ENCODE measurements at regions not wholly inside any gene's neighbourhood (a gene's known extent, or its start where the extent isn't known, plus 50 kb on each side); places are given as distances from the start of the nearest gene placed in this dataset.
"Not testable (repeated sequence)": the region's sequence is repeated elsewhere in the genome, so short reads cannot be mapped to it uniquely, and the experiment has no call there.

DNA sequence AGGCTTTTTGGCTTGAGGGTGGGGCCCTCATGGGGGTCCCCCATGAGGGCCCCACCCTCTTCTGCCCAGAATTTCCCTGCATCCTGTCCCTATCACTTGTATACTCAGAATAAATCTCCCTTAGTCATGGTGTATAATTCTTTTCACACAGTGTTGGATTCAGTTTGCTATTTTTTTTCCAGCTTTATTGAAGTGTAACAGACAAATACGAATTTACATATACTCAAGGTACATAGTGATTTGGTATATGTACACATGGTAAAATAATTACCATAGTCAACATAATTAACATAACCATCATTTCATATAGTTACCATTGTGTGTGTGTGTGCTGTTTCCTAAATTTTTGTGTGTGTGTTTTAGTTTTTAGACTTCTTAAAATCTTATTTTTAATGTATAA lies 289.4 kb downstream of the CNTNAP3B start:
- H3K9me3 Mint-ChIP-seq; H3K36me3 Mint-ChIP-seq (ENCODE audit: low read depth); H3K27me3 Mint-ChIP-seq; H3K27ac Mint-ChIP-seq; H3K4me3 Mint-ChIP-seq; intact Hi-C loops (cut with micrococcal nuclease); H3K4me1 Mint-ChIP-seq (ENCODE audit: low read depth): not testable (repeated sequence)

DNA sequence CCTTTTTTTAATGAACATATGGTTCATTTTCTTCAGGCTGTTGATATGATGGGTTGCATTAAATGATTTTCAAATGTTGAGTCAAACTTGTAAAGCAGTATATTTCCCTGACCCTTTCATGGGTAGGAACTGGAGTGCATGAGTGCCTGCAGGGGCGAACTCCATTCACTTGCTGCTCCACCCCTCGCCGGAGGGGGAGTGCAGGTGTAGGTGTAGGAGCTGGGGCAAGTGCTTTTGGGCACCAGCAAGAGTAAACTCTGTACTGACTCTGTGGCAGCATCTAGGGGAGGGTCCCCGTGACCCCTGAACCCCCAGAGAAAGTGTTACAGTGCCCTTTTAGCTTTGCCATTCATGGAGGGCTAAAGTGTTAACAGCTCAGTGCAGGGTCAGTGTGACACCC lies 290.3 kb downstream of the CNTNAP3B start:
- intact Hi-C loops (cut with micrococcal nuclease); H3K36me3 Mint-ChIP-seq (ENCODE audit: low read depth): not testable (repeated sequence)

DNA sequence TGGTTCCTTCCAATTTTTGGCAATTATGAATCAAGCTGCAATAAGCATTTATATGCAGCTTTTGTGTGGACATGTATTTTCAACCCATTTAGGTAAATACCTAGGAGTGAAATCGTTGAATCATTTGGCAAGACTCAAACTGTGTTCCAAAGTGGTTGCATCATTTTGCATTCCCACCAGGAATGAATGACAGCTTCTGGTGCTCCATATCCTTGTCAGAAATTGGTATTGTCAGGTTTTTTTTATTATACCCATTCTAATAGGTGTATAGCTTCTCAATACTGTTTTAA lies 290.7 kb downstream of the CNTNAP3B start:
- H3K4me3 Mint-ChIP-seq; H3K9me3 Mint-ChIP-seq; H3K27me3 Mint-ChIP-seq; H3K4me1 Mint-ChIP-seq (ENCODE audit: low read depth); H3K36me3 Mint-ChIP-seq (ENCODE audit: low read depth); intact Hi-C loops (cut with micrococcal nuclease); H3K27ac Mint-ChIP-seq: not testable (repeated sequence)

More for the DNA sequence above, 290.3 kb downstream of the CNTNAP3B start:
- H3K4me3 Mint-ChIP-seq; H3K27ac Mint-ChIP-seq; H3K4me1 Mint-ChIP-seq (ENCODE audit: low read depth); H3K27me3 Mint-ChIP-seq; H3K9me3 Mint-ChIP-seq: not testable (repeated sequence)

GRCh38 chr9:41837684-41838561 lies 291.3 kb downstream of the CNTNAP3B start:
- H3K4me3 Mint-ChIP-seq; H3K36me3 Mint-ChIP-seq (ENCODE audit: low read depth); intact Hi-C loops (cut with micrococcal nuclease); H3K4me1 Mint-ChIP-seq (ENCODE audit: low read depth); H3K27ac Mint-ChIP-seq; H3K9me3 Mint-ChIP-seq; H3K27me3 Mint-ChIP-seq: not testable (repeated sequence)

- H3K9me3 Mint-ChIP-seq; intact Hi-C loops (cut with micrococcal nuclease); H3K4me3 Mint-ChIP-seq; H3K27me3 Mint-ChIP-seq; H3K4me1 Mint-ChIP-seq (ENCODE audit: low read depth); H3K36me3 Mint-ChIP-seq (ENCODE audit: low read depth); H3K27ac Mint-ChIP-seq: not testable (repeated sequence)
Measured at GRCh38 chr9:41833108-41833507, 296.1 kb downstream of the CNTNAP3B start.

DNA sequence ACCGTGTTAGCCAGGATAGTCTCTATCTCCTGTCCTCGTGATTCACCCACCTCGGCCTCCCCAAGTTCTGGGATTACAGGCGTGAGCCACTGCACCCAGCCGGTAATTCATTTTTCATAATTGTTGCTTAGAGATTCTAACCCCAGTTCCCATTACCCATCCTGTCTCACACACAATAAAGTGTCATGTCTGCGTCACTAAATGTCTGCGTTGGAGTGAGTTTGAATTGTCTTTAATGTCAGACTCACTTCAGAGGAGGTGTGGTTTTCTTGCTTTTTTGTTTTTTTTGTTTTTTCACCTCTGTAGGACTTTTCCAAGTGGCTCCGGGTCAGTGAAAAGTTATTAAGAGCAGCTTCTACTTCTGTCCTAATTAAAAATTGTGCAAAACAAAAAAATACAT lies 304.5 kb downstream of the CNTNAP3B start:
- intact Hi-C loops (cut with micrococcal nuclease); H3K36me3 Mint-ChIP-seq (ENCODE audit: low read depth); H3K27me3 Mint-ChIP-seq; H3K9me3 Mint-ChIP-seq; H3K27ac Mint-ChIP-seq; H3K4me3 Mint-ChIP-seq; H3K4me1 Mint-ChIP-seq (ENCODE audit: low read depth): not testable (repeated sequence)

- H3K36me3 Mint-ChIP-seq (ENCODE audit: low read depth); H3K4me3 Mint-ChIP-seq; H3K9me3 Mint-ChIP-seq; intact Hi-C loops (cut with micrococcal nuclease); H3K27ac Mint-ChIP-seq; H3K4me1 Mint-ChIP-seq (ENCODE audit: low read depth): not testable (repeated sequence)
- peaks cover 10% of the 10 kb centered on the region for H3K27me3 Mint-ChIP-seq
Measured at GRCh38 chr9:41802706-41803105, 326.5 kb downstream of the CNTNAP3B start.

DNA sequence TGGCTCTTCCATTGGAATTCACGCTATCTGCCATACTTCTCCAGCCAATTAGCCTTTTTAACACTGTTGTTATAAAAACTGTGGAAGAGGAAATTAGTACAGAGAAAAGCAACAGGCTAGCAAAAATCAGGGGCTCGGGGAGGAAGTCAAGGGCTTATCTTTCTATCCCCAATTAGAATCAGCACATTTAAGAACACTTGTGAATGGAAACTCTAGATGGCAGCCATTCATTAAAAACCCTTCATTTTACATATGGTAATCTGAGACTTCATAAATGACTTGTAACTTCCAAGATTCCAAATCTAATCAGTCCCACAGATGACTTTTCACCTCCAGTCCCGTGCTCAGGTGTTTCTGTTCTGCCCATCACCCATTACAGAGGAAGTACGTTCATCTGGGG lies 330.5 kb downstream of the CNTNAP3B start:
- H3K4me3 Mint-ChIP-seq; H3K36me3 Mint-ChIP-seq (ENCODE audit: low read depth); H3K9me3 Mint-ChIP-seq; H3K27ac Mint-ChIP-seq; intact Hi-C loops (cut with micrococcal nuclease); H3K4me1 Mint-ChIP-seq (ENCODE audit: low read depth); H3K27me3 Mint-ChIP-seq: not testable (repeated sequence)

DNA sequence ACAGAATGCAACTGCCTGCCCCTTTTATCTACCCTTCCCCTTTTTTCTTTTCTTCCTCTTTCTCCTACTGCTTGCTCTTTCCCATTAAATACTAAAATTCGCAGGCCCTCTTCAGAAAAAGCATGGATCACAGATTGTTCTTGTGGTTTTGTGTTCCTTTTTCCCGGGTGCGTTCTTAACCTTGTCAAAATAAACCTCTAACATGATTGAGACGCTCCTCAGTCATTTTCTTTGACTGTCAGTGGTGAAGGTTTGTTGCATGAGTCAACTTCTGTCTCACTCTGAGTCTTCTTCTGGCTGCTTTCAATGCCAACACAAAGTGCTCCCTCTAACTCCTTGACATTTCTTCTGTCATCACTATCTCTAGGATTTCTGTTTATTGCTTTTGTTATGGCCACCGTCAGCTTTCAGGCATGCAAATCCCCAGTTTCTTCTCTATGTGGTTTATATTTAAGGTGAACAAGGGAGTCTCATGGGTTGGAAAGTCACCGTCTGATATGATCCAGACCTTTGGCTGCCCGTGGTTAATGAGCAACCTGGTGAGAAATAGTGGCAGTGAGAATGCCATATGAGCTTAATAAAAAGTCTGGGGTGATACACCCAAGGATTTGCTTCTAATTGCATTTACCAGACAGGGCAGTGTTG lies 338.4 kb downstream of the CNTNAP3B start:
- H3K27me3 Mint-ChIP-seq; H3K36me3 Mint-ChIP-seq (ENCODE audit: low read depth); H3K4me3 Mint-ChIP-seq; H3K9me3 Mint-ChIP-seq; intact Hi-C loops (cut with micrococcal nuclease): not testable (repeated sequence)
- Mint-ChIP-seq H3K27ac (peak overlapping the region; percentile 9), H3K4me1 (ENCODE audit: low read depth) (peaks cover 22% of the 10 kb centered on the region)

DNA sequence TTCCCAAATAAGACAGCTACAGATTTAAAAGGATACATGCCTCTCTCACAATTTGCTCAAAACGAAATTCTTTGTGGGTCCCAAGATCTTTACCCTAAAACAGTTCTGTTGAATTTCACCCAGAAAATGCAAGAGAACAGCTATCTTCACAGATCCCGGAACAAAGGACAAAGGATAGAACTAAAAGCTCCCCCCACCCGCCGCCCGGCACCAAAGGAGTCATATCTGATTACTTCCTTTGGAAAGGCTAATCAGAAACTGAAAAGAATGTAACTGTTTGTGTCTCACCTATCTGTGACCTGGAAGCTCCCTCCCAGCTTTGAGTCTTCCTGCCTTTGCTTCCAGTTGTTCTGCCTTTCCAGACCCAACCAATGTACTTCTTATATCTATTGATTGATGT lies 339.2 kb downstream of the CNTNAP3B start:
- H3K36me3 Mint-ChIP-seq (ENCODE audit: low read depth); H3K9me3 Mint-ChIP-seq; intact Hi-C loops (cut with micrococcal nuclease); H3K27me3 Mint-ChIP-seq; H3K4me3 Mint-ChIP-seq: not testable (repeated sequence)
- peak overlapping the region; percentile 9 for H3K27ac Mint-ChIP-seq
- H3K4me1 Mint-ChIP-seq (ENCODE audit: low read depth) = peaks cover 22% of the 10 kb centered on the region

DNA sequence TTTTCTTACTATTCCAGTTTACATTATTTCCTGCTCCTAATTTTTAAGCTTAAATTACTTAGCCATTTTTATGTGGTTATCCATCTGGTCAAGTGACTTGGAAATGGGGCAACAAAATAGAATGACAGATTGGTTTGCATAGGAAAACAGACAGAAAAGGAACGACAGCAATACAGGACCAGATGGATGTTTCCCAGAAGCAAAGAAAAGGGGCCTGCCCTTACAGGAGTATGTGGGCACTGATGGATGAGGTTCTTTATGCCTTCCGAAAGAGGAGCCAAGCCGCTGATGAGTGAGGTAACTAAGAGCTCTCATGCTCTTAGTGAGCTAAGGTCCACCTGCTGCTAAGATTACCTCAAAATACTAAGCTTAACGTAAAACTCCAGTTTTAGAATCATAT lies 339.8 kb downstream of the CNTNAP3B start:
- H3K36me3 Mint-ChIP-seq (ENCODE audit: low read depth); intact Hi-C loops (cut with micrococcal nuclease); H3K27me3 Mint-ChIP-seq; H3K27ac Mint-ChIP-seq; H3K4me3 Mint-ChIP-seq; H3K9me3 Mint-ChIP-seq: not testable (repeated sequence)
- peaks cover 22% of the 10 kb centered on the region for H3K4me1 Mint-ChIP-seq (ENCODE audit: low read depth)

DNA sequence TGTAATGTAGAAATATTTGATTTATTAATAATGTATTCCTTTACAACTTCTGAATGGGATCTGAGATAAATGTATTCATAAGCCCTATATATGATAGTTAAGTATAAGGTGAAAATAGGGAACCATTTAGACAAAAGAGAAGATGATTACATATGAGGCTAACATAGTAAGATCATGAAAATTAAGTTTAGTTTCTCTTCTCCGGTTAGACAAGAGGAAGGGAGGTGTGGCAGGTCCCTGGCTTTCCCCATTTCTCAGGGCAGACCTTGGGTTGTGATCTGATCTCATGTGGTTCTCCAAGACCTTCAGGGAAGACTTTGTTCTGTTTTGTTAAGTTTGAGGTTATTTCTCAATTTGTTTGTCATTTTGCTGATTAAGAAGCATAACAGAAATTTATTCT lies 341.3 kb downstream of the CNTNAP3B start:
- not testable (repeated sequence) for H3K27me3 Mint-ChIP-seq

DNA sequence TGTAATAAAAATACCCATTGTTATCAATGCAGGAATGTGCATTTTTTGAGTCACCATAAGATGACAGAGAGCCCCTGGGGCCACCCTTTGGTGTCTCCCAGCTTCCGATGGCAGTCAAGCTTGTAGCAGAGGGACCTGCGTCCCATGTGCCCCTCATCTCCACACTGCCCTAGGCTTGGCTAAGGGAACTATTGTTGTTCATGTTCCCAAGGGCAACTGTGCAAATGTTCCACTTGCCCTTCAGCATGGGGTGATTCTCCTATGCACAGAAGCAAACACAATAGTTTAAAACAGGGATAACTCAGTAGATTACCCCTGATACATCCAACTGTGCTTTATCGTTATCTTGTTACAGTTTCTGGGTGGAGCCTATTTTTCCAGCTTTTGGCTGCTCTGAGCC lies 342.0 kb downstream of the CNTNAP3B start:
- H3K4me3 Mint-ChIP-seq; H3K27ac Mint-ChIP-seq; H3K36me3 Mint-ChIP-seq (ENCODE audit: low read depth); H3K9me3 Mint-ChIP-seq; H3K27me3 Mint-ChIP-seq; intact Hi-C loops (cut with micrococcal nuclease): not testable (repeated sequence)
- peaks cover 22% of the 10 kb centered on the region for H3K4me1 Mint-ChIP-seq (ENCODE audit: low read depth)

More for the DNA sequence above, 341.3 kb downstream of the CNTNAP3B start:
- H3K9me3 Mint-ChIP-seq; H3K27ac Mint-ChIP-seq; H3K36me3 Mint-ChIP-seq (ENCODE audit: low read depth); intact Hi-C loops (cut with micrococcal nuclease); H3K4me3 Mint-ChIP-seq: not testable (repeated sequence)
- peaks cover 22% of the 10 kb centered on the region for H3K4me1 Mint-ChIP-seq (ENCODE audit: low read depth)

DNA sequence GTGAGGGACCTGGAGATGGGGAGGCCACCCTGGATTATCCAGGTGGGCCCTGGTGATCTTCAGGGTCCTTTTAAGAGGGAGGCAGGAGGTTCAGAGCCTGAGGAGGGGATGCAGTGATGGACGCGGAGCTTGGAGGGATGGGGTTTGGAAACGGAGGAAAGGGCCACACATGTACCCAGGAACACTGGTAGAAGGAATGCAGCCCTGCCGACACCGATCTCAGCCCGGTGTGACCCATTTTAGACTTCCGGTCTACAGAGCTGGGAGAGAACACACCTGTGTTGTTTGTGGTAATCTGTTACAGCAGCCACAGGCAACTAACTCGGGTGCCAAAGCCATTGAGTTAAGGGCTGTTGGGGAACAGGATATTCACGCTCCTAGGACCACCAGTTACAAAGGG lies 345.2 kb downstream of the CNTNAP3B start:
- H3K4me1 Mint-ChIP-seq (ENCODE audit: low read depth); H3K9me3 Mint-ChIP-seq; H3K27ac Mint-ChIP-seq; H3K36me3 Mint-ChIP-seq (ENCODE audit: low read depth); intact Hi-C loops (cut with micrococcal nuclease); H3K4me3 Mint-ChIP-seq; H3K27me3 Mint-ChIP-seq: not testable (repeated sequence)

Measured in dendritic cell treated with granulocyte-macrophage colony-stimulating factor and Interleukin-4, amounts not matched to agents 40 ng/mL and 50 ng/mL, for 4 days (primary cell).